ENCODE measurements at regions not wholly inside any gene's neighbourhood (a gene's known extent, or its start where the extent isn't known, plus 50 kb on each side); places are given as distances from the start of the nearest gene placed in this dataset.

DNA sequence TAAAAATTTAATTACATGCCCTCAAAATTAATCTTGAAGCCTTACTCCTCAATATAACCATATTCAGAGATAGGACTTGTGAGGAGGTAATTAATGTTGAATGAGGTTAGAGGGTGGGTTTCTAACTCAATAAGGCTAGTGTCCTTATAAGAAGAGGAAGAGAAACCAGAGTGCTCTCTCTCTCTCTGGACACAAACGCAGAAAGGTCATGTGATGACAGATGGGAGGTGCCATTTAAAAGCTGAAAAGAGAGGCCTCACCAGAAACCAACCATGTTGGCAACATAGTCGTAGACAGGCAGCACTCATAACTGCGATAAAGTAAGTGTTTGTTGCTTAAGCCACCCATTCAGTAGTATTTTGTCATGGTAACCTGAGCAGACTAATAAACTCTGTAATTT lies 378.5 kb upstream of the LMO3 start:
- H3K4me3 ChIP-seq (ENCODE audit: low read length, poor library complexity, severe bottlenecking): no peak overlapping the region
- TF ChIP-seq, protein P1, sequence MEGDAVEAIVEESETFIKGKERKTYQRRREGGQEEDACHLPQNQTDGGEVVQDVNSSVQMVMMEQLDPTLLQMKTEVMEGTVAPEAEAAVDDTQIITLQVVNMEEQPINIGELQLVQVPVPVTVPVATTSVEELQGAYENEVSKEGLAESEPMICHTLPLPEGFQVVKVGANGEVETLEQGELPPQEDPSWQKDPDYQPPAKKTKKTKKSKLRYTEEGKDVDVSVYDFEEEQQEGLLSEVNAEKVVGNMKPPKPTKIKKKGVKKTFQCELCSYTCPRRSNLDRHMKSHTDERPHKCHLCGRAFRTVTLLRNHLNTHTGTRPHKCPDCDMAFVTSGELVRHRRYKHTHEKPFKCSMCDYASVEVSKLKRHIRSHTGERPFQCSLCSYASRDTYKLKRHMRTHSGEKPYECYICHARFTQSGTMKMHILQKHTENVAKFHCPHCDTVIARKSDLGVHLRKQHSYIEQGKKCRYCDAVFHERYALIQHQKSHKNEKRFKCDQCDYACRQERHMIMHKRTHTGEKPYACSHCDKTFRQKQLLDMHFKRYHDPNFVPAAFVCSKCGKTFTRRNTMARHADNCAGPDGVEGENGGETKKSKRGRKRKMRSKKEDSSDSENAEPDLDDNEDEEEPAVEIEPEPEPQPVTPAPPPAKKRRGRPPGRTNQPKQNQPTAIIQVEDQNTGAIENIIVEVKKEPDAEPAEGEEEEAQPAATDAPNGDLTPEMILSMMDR (conservative IDR thresholded peaks at IDR 0.05; ENCODE audit: low read length): no peak
- no peak for TF ChIP-seq EZH2phosphoT487 (IDR thresholded peaks at IDR 0.05; ENCODE audit: borderline replicate concordance)

DNA sequence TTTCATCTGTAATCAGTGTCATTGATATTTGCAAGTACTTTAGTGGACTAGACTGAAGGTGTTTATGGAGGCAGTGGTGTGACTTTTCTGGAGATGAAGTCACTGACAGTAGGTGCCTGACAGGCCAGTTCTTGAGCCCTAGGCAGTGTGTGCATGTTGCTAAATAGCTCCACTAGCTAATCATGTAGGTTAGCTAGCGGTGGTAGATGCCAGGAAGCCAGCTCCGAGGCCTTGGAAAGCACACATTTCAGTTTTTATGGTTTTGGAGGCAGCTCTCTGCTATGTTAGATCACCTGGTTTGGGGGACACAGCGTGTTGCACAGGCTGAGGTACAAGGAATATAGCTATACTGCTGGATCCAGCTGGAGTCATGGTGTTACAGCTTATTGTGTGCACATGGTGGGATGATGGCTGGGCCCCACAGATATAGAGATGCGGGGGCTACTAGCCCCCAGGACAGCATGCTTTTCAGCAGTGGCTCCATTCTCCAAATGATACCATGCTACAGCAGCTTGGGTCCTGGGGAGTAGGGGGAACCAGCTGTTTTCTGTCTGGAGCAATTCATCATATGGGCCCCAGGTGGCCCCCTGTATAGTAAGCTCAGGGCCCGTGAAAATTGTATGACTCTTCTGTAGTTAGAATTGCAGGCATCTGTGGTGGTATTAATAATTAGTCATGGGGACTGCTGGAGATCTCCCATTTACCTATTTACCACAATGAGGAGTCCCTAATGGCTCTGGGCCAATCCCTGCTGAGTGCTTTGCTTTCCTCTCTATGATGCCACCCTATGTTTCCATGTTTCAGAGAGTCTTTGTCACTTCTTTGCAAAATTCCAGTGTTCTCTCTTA lies 367.2 kb upstream of the LMO3 start:
- no peaks in the 10 kb centered on the region for H3K9me2 ChIP-seq (replicated peaks; ENCODE audit: low read depth, low read length)
- no peaks in the 10 kb centered on the region for H3K4me1 ChIP-seq (ENCODE audit: insufficient read depth, low read length, poor library complexity, severe bottlenecking)
- H3K27me3 ChIP-seq (ENCODE audit: insufficient read depth, low read length, poor library complexity, severe bottlenecking): no peaks in the 10 kb centered on the region
- TF ChIP-seq EZH2phosphoT487 (IDR thresholded peaks at IDR 0.05; ENCODE audit: borderline replicate concordance): no peak
- TF ChIP-seq, protein P1 (conservative IDR thresholded peaks at IDR 0.05; ENCODE audit: low read length): no peak
- H3K36me3 ChIP-seq (ENCODE audit: insufficient read depth, low read length): no peaks in the 10 kb centered on the region
- H2AFZ ChIP-seq (ENCODE audit: low read length): no peak overlapping the region
- no peak overlapping the region for H3K9ac ChIP-seq (ENCODE audit: low read depth, low read length, poor library complexity, severe bottlenecking)
- H4K20me1 ChIP-seq (ENCODE audit: insufficient read depth, low read length, poor library complexity, severe bottlenecking): no peaks in the 10 kb centered on the region
- H3K4me3 ChIP-seq (ENCODE audit: low read length, poor library complexity, severe bottlenecking): no peak overlapping the region
- H3K79me2 ChIP-seq (ENCODE audit: insufficient read depth, low read length): no peaks in the 10 kb centered on the region
- H3K4me2 ChIP-seq (ENCODE audit: low read depth, low read length, poor library complexity, severe bottlenecking): no peak overlapping the region
- H3F3A ChIP-seq (ENCODE audit: low read depth): no peaks in the 10 kb centered on the region
- H3K9me3 ChIP-seq (ENCODE audit: insufficient read depth, low read depth, low read length): no peaks in the 10 kb centered on the region

More for the DNA sequence above, 378.5 kb upstream of the LMO3 start:
- Histone ChIP-seq H3K27me3 (ENCODE audit: insufficient read depth, low read length, poor library complexity, severe bottlenecking) (no peaks in the 10 kb centered on the region), H4K20me1 (ENCODE audit: insufficient read depth, low read length, poor library complexity, severe bottlenecking) (no peaks in the 10 kb centered on the region), H3K4me2 (ENCODE audit: low read depth, low read length, poor library complexity, severe bottlenecking) (no peak overlapping the region), H3K9me2 (replicated peaks; ENCODE audit: low read depth, low read length) (no peaks in the 10 kb centered on the region), H3K9ac (ENCODE audit: low read depth, low read length, poor library complexity, severe bottlenecking) (no peak overlapping the region), H3K4me1 (ENCODE audit: insufficient read depth, low read length, poor library complexity, severe bottlenecking) (no peaks in the 10 kb centered on the region), H3K36me3 (ENCODE audit: insufficient read depth, low read length) (no peaks in the 10 kb centered on the region), H3K79me2 (ENCODE audit: insufficient read depth, low read length) (no peaks in the 10 kb centered on the region), H2AFZ (ENCODE audit: low read length) (no peak overlapping the region), H3K9me3 (ENCODE audit: insufficient read depth, low read depth, low read length) (no peaks in the 10 kb centered on the region), H3F3A (ENCODE audit: low read depth) (no peaks in the 10 kb centered on the region)

DNA sequence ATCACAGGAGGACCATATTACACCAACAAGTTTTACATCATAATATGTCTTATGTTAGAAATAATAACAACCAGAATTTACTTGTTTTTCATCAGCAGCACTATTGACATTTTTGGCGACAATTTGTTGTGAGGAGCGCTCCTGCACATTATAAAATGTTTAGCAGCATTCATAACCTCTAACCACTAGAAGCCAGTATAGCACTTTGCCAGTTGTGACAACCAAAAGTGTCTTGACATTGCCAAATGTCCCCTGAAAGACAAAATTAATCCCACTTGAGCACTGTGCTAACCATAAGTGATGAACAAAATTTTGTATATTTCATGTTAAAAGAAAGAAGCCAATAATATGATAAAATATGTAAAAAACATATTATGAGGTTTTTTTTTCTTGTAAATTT lies 356.9 kb upstream of the LMO3 start:
- TF ChIP-seq, protein P1 (conservative IDR thresholded peaks at IDR 0.05; ENCODE audit: low read length): no peak
- TF ChIP-seq EZH2phosphoT487 (IDR thresholded peaks at IDR 0.05; ENCODE audit: borderline replicate concordance): no peak
- Histone ChIP-seq H3K9me3 (ENCODE audit: insufficient read depth, low read depth, low read length) (no peaks in the 10 kb centered on the region), H3K79me2 (ENCODE audit: insufficient read depth, low read length) (no peaks in the 10 kb centered on the region), H4K20me1 (ENCODE audit: insufficient read depth, low read length, poor library complexity, severe bottlenecking) (no peaks in the 10 kb centered on the region), H3K36me3 (ENCODE audit: insufficient read depth, low read length) (no peaks in the 10 kb centered on the region), H3K9ac (ENCODE audit: low read depth, low read length, poor library complexity, severe bottlenecking) (no peak overlapping the region), H2AFZ (ENCODE audit: low read length) (no peak overlapping the region), H3K4me1 (ENCODE audit: insufficient read depth, low read length, poor library complexity, severe bottlenecking) (no peaks in the 10 kb centered on the region), H3F3A (ENCODE audit: low read depth) (no peaks in the 10 kb centered on the region), H3K4me2 (ENCODE audit: low read depth, low read length, poor library complexity, severe bottlenecking) (no peak overlapping the region), H3K4me3 (ENCODE audit: low read length, poor library complexity, severe bottlenecking) (no peak overlapping the region), H3K9me2 (replicated peaks; ENCODE audit: low read depth, low read length) (no peaks in the 10 kb centered on the region), H3K27me3 (ENCODE audit: insufficient read depth, low read length, poor library complexity, severe bottlenecking) (no peaks in the 10 kb centered on the region)
